ENCODE measurements at regions not wholly inside any gene's neighbourhood (a gene's known extent, or its start where the extent isn't known, plus 50 kb on each side); places are given as distances from the start of the nearest gene placed in this dataset.

GRCh38 chr5:3266861-3267260 lies 328.8 kb upstream of the IRX1 start:
- TF ChIP-seq, protein P1, sequence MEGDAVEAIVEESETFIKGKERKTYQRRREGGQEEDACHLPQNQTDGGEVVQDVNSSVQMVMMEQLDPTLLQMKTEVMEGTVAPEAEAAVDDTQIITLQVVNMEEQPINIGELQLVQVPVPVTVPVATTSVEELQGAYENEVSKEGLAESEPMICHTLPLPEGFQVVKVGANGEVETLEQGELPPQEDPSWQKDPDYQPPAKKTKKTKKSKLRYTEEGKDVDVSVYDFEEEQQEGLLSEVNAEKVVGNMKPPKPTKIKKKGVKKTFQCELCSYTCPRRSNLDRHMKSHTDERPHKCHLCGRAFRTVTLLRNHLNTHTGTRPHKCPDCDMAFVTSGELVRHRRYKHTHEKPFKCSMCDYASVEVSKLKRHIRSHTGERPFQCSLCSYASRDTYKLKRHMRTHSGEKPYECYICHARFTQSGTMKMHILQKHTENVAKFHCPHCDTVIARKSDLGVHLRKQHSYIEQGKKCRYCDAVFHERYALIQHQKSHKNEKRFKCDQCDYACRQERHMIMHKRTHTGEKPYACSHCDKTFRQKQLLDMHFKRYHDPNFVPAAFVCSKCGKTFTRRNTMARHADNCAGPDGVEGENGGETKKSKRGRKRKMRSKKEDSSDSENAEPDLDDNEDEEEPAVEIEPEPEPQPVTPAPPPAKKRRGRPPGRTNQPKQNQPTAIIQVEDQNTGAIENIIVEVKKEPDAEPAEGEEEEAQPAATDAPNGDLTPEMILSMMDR (IDR thresholded peaks at IDR 0.05; ENCODE audit: borderline replicate concordance, extremely low read depth, low read length, poor library complexity, severe bottlenecking): no peak
- no peak for TF ChIP-seq EZH2 (IDR thresholded peaks at IDR 0.05; ENCODE audit: borderline replicate concordance, low read depth, low read length, severe bottlenecking)

Measured in DND-41 (cell line).